H9 (cell line): ENCODE measurements at regions not wholly inside any gene's neighbourhood (a gene's known extent, or its start where the extent isn't known, plus 50 kb on each side); places are given as distances from the start of the nearest gene placed in this dataset.

ENCODE experiments used
- DNase-seq: peaks from one replicate; pipeline ENCODE4 v3.0.0-alpha.2; 2017
- H2AFZ ChIP-seq: one replicate; pipeline ENCODE4 v1.6.1; 2013; ENCODE audit warnings: mild to moderate bottlenecking, low read length, control low read depth, moderate library complexity
- H2AK5ac ChIP-seq: 2 replicates; pipeline ENCODE4 v1.6.1; 2013; ENCODE audit warnings: low read length, control low read depth, mixed read lengths; ENCODE audit not compliant: insufficient read length
- H2BK120ac ChIP-seq: one replicate; pipeline ENCODE4 v1.6.1; 2013; ENCODE audit warnings: low read depth, mild to moderate bottlenecking, low read length, control low read depth, inconsistent platforms; ENCODE audit not compliant: poor library complexity, severe bottlenecking
- H2BK12ac ChIP-seq: 2 replicates; pipeline ENCODE4 v1.6.1; 2013; ENCODE audit warnings: low read length, control low read depth, mixed read lengths, low read depth; ENCODE audit not compliant: insufficient read length
- H2BK15ac ChIP-seq: 2 replicates; pipeline ENCODE4 v1.6.1; 2013; ENCODE audit warnings: low read depth, low read length, control low read depth
- H2BK20ac ChIP-seq: one replicate; pipeline ENCODE4 v1.6.1; 2013; ENCODE audit warnings: low read depth, mild to moderate bottlenecking, low read length, control low read depth, inconsistent platforms; ENCODE audit not compliant: poor library complexity, severe bottlenecking
- H2BK5ac ChIP-seq: 2 replicates; pipeline ENCODE4 v1.6.1; 2013; ENCODE audit warnings: low read length, control low read depth, mixed read lengths; ENCODE audit not compliant: insufficient read length
- H3K14ac ChIP-seq: 2 replicates; pipeline ENCODE4 v1.6.1; 2013; ENCODE audit warnings: low read length, control low read depth; ENCODE audit not compliant: insufficient read depth
- H3K18ac ChIP-seq: 2 replicates; pipeline ENCODE4 v1.6.1; 2013; ENCODE audit warnings: low read depth, mild to moderate bottlenecking, mixed read lengths, low read length, control low read depth; ENCODE audit not compliant: insufficient read length
- H3K23ac ChIP-seq: 2 replicates; pipeline ENCODE4 v1.6.1; 2013; ENCODE audit warnings: low read length, control low read depth, mixed read lengths, low read depth; ENCODE audit not compliant: insufficient read length
- H3K23me2 ChIP-seq: 2 replicates; pipeline ENCODE4 v1.6.1; 2013; ENCODE audit warnings: low read depth, mild to moderate bottlenecking, mixed read lengths, low read length, control low read depth; ENCODE audit not compliant: insufficient read length, poor library complexity, severe bottlenecking
- H3K27ac ChIP-seq: 2 replicates; pipeline ENCODE4 v1.5.1; 2013; ENCODE audit warnings: low read length, control low read depth, mixed read lengths, low read depth; ENCODE audit not compliant: insufficient read length
- H3K27me3 ChIP-seq: 2 replicates; pipeline ENCODE4 v1.6.1; 2013; ENCODE audit warnings: low read length, control low read depth, inconsistent platforms; ENCODE audit not compliant: insufficient read depth
- H3K4ac ChIP-seq: 2 replicates; pipeline ENCODE4 v1.6.1; 2013; ENCODE audit warnings: low read depth, mild to moderate bottlenecking, control low read depth, inconsistent platforms, low read length, moderate library complexity
- H3K4me1 ChIP-seq: 2 replicates; pipeline ENCODE4 v1.6.1; 2013; ENCODE audit warnings: low read length, control low read depth, inconsistent platforms; ENCODE audit not compliant: insufficient read depth
- H3K4me2 ChIP-seq: 2 replicates; pipeline ENCODE4 v1.6.1; 2013; ENCODE audit warnings: low read length, control low read depth, mixed read lengths; ENCODE audit not compliant: insufficient read length, insufficient read depth
- H3K56ac ChIP-seq: 2 replicates; pipeline ENCODE4 v1.6.1; 2013; ENCODE audit warnings: low read depth, mild to moderate bottlenecking, mixed read lengths, low read length, control low read depth; ENCODE audit not compliant: insufficient read length
- H3K79me1 ChIP-seq: 2 replicates; pipeline ENCODE4 v1.6.1; 2013; ENCODE audit warnings: low read depth, mild to moderate bottlenecking, moderate library complexity, low read length, control low read depth, inconsistent platforms; ENCODE audit not compliant: insufficient read depth, poor library complexity, severe bottlenecking
- H3K79me2 ChIP-seq: 2 replicates; pipeline ENCODE4 v1.6.1; 2013; ENCODE audit warnings: low read length, control low read depth, inconsistent platforms; ENCODE audit not compliant: insufficient read depth
- H3K9ac ChIP-seq: 2 replicates; pipeline ENCODE4 v1.6.1; 2013; ENCODE audit warnings: low read length, control low read depth, mixed read lengths; ENCODE audit not compliant: insufficient read length; ENCODE audit errors: extremely low read depth
- H3K9me3 ChIP-seq: one replicate; pipeline ENCODE4 v1.6.1; 2013; ENCODE audit warnings: low read depth, low read length, inconsistent platforms; ENCODE audit not compliant: control insufficient read depth
- H3T11ph ChIP-seq: one replicate; pipeline ENCODE4 v1.6.1; 2013; ENCODE audit warnings: mild to moderate bottlenecking, low read length, control low read depth, inconsistent platforms
- H4K20me1 ChIP-seq: one replicate; pipeline ENCODE4 v1.6.1; 2013; ENCODE audit not compliant: control insufficient read depth, insufficient read length, insufficient read depth
- H4K5ac ChIP-seq: 2 replicates; pipeline ENCODE4 v1.6.1; 2013; ENCODE audit warnings: low read depth, mild to moderate bottlenecking, mixed read lengths, low read length, control low read depth; ENCODE audit not compliant: insufficient read length
- H4K8ac ChIP-seq: replicated peaks from 2 replicates; pipeline ENCODE4 v1.6.1; 2013; ENCODE audit warnings: low read length, control low read depth, mixed read lengths, low read depth; ENCODE audit not compliant: insufficient read length
- H4K91ac ChIP-seq: 2 replicates; pipeline ENCODE4 v1.6.1; 2013; ENCODE audit warnings: low read depth, mild to moderate bottlenecking, moderate library complexity, mixed read lengths, low read length, control low read depth; ENCODE audit not compliant: insufficient read length
- H3K27ac Mint-ChIP-seq, 3 experiments: 2 replicates in 2 of 3; 3 replicates in 1 of 3; pipeline ENCODE4 v1.8.0; 2020 to 2021; ENCODE audit warnings: mixed read lengths in 3 of 3, mild to moderate bottlenecking in 1 of 3, moderate library complexity in 1 of 3
- H3K27me3 Mint-ChIP-seq: 2 replicates; pipeline ENCODE4 v1.8.0; 2021; ENCODE audit warnings: low read depth, mild to moderate bottlenecking, moderate library complexity, mixed read lengths
- H3K36me3 Mint-ChIP-seq, 3 experiments: 2 replicates in 2 of 3; 3 replicates in 1 of 3; pipeline ENCODE4 v1.8.0; 2020 to 2021; ENCODE audit warnings: low read depth in 3 of 3, mixed read lengths in 3 of 3; ENCODE audit not compliant: insufficient read depth in 1 of 3
- H3K4me1 Mint-ChIP-seq, 2 experiments: 2 replicates each; pipeline ENCODE4 v1.8.0; 2020; ENCODE audit warnings: mixed read lengths in 2 of 2
- H3K4me3 Mint-ChIP-seq, 2 experiments: 2 replicates in 1 of 2; 3 replicates in 1 of 2; pipeline ENCODE4 v1.8.0; 2020 to 2021; ENCODE audit warnings: mild to moderate bottlenecking in 2 of 2, mixed read lengths in 2 of 2, moderate library complexity in 1 of 2
- H3K9me3 Mint-ChIP-seq, 2 experiments: 2 replicates in 1 of 2; 3 replicates in 1 of 2; pipeline ENCODE4 v1.8.0; 2020; ENCODE audit warnings: mild to moderate bottlenecking in 2 of 2, mixed read lengths in 2 of 2, moderate library complexity in 1 of 2
- WGBS: extraction: QIAGEN DNeasy Blood & Tissue Kit; methylation state at CpG from one replicate; pipeline ENCODE4 v1.1.7; 2013; ENCODE audit warnings: missing lambda C conversion rate, low lambda C conversion rate, mixed read lengths; ENCODE audit not compliant: insufficient read length; ENCODE audit errors: extremely low coverage; 5-methylcytosine and 5-hydroxymethylcytosine counted together
- TF ChIP-seq, protein P1 (sequence below): fragments of 200-600 bp; sonication (generic); conservative IDR thresholded peaks from 3 replicates; pipeline ENCODE4 v1.8.0; 2021; ENCODE audit warnings: antibody characterized with exemption, mild to moderate bottlenecking

GRCh38 chr5:145495196-145495595 lies 339.9 kb downstream of the PRELID2 start:
- no peak overlapping the region for H2AFZ ChIP-seq
- WGBS, result no CpG with 5 or more reads among the region's 1 CpG
- Mint-ChIP-seq H3K4me1 (peaks cover 10 to 16% of the 10 kb centered on the region in 2 experiments), H3K4me3 (no peak overlapping the region), H3K9me3 (no peaks in the 10 kb centered on the region), H3K27me3 (no peaks in the 10 kb centered on the region), H3K36me3 (no peaks in the 10 kb centered on the region), H3K27ac (no peak overlapping the region)
- H3K56ac ChIP-seq, result no peak overlapping the region
- no peak overlapping the region for H4K8ac ChIP-seq
- no peaks in the 10 kb centered on the region for H4K20me1 ChIP-seq
- H3K4me1 ChIP-seq, result no peaks in the 10 kb centered on the region
- no peak overlapping the region for H3K14ac ChIP-seq
- no peaks in the 10 kb centered on the region; the same call in 1 of the 2 replicates for H3K27me3 ChIP-seq
- H2BK12ac ChIP-seq, result no peak overlapping the region
- no peak overlapping the region for H3K4me2 ChIP-seq
- H3T11ph ChIP-seq, result no peak overlapping the region
- H3K9ac ChIP-seq, result no peak overlapping the region
- H4K91ac ChIP-seq, result no peak overlapping the region
- H2BK15ac ChIP-seq, result no peak overlapping the region
- H3K4ac ChIP-seq, result no peak overlapping the region
- no peaks in the 10 kb centered on the region for H3K9me3 ChIP-seq
- no peak overlapping the region for H3K27ac ChIP-seq
- H3K23me2 ChIP-seq, result no peaks in the 10 kb centered on the region
- H4K5ac ChIP-seq, result no peak overlapping the region
- DNase-seq, result no peak
- TF ChIP-seq, protein P1, sequence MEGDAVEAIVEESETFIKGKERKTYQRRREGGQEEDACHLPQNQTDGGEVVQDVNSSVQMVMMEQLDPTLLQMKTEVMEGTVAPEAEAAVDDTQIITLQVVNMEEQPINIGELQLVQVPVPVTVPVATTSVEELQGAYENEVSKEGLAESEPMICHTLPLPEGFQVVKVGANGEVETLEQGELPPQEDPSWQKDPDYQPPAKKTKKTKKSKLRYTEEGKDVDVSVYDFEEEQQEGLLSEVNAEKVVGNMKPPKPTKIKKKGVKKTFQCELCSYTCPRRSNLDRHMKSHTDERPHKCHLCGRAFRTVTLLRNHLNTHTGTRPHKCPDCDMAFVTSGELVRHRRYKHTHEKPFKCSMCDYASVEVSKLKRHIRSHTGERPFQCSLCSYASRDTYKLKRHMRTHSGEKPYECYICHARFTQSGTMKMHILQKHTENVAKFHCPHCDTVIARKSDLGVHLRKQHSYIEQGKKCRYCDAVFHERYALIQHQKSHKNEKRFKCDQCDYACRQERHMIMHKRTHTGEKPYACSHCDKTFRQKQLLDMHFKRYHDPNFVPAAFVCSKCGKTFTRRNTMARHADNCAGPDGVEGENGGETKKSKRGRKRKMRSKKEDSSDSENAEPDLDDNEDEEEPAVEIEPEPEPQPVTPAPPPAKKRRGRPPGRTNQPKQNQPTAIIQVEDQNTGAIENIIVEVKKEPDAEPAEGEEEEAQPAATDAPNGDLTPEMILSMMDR, result no peak
- H3K18ac ChIP-seq, result no peak overlapping the region
- no peak overlapping the region for H3K23ac ChIP-seq
- H3K79me1 ChIP-seq, result no peaks in the 10 kb centered on the region
- H2BK5ac ChIP-seq, result no peak overlapping the region
- H3K79me2 ChIP-seq, result no peaks in the 10 kb centered on the region
- no peak overlapping the region for H2AK5ac ChIP-seq
- no peak overlapping the region for H2BK120ac ChIP-seq
- no peak overlapping the region for H2BK20ac ChIP-seq
